ENCODE measurements at regions not wholly inside any gene's neighbourhood (a gene's known extent, or its start where the extent isn't known, plus 50 kb on each side); places are given as distances from the start of the nearest gene placed in this dataset.

DNA sequence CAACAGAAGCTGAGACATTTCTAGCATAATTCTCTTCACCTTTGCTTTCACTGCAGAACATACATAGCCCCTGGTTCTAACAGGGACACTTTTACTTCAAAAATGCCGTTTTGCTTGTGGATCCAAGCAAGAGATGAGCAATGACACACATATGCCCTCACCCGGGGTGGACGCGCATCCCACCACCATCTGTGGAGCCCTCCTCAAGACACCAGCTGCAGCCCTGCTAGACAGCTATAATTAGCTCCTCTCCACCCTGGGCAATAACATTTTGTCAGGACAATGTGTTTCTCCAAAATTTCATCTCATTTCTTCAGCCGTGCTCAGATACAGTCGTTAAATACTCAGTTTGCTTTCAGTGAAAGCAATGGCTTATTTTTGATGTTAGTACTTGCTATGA, 368.7 kb upstream of the RAB6C start:
- no peak for DNase-seq (ENCODE audit: low read depth)
- TF ChIP-seq, protein P1, sequence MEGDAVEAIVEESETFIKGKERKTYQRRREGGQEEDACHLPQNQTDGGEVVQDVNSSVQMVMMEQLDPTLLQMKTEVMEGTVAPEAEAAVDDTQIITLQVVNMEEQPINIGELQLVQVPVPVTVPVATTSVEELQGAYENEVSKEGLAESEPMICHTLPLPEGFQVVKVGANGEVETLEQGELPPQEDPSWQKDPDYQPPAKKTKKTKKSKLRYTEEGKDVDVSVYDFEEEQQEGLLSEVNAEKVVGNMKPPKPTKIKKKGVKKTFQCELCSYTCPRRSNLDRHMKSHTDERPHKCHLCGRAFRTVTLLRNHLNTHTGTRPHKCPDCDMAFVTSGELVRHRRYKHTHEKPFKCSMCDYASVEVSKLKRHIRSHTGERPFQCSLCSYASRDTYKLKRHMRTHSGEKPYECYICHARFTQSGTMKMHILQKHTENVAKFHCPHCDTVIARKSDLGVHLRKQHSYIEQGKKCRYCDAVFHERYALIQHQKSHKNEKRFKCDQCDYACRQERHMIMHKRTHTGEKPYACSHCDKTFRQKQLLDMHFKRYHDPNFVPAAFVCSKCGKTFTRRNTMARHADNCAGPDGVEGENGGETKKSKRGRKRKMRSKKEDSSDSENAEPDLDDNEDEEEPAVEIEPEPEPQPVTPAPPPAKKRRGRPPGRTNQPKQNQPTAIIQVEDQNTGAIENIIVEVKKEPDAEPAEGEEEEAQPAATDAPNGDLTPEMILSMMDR (IDR thresholded peaks at IDR 0.05; ENCODE audit: control insufficient read depth, insufficient read depth, low read depth, low read length, missing control alignments), result no peak
- no peak overlapping the region for H3K4me3 ChIP-seq (ENCODE audit: control insufficient read depth, low read depth, low read length)

DNA sequence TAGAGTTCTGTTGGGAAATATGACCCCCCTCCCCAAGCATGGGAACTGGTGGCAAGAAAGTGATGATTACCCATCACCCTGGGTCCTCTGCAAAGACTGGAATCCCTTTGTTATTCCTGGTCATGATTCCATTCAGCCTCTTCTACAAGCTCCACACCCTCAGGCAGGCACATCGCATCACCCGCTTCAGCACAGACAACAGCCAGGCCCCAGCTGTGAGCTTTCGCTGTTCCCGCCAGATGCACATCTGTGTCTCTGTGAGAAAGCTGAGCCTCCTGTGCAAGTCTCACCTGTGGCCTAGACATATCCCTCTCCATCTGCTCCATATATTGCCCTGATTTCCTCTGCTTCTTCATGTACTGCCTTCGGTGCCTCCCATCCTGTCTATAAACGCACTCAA, 368.0 kb upstream of the RAB6C start:
- no peak for DNase-seq (ENCODE audit: low read depth)
- TF ChIP-seq, protein P1 (IDR thresholded peaks at IDR 0.05; ENCODE audit: control insufficient read depth, insufficient read depth, low read depth, low read length, missing control alignments), result no peak
- H3K4me3 ChIP-seq (ENCODE audit: control insufficient read depth, low read depth, low read length), result no peak overlapping the region

DNA sequence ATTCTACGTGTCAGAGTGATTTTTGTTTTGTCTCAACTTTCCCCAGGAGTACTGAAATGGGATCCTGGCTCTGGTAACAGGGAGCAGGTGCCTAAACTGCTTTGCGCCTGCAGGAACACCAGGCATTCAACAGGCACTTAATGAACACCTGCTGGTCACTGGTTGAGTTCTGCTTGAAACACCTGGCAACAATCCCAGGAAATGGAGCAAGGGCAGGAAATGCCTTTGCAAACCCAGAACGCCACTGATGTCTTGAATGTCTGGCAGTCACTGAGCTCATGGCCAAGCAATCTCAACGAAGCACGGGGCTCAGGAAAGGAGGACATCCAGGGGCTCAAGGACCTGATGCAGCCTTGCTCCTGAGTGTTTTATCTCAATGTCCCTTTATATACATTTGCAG, 360.0 kb upstream of the RAB6C start:
- TF ChIP-seq, protein P1 (IDR thresholded peaks at IDR 0.05; ENCODE audit: control insufficient read depth, insufficient read depth, low read depth, low read length, missing control alignments), result no peak
- DNase-seq (ENCODE audit: low read depth), result no peak

DNA sequence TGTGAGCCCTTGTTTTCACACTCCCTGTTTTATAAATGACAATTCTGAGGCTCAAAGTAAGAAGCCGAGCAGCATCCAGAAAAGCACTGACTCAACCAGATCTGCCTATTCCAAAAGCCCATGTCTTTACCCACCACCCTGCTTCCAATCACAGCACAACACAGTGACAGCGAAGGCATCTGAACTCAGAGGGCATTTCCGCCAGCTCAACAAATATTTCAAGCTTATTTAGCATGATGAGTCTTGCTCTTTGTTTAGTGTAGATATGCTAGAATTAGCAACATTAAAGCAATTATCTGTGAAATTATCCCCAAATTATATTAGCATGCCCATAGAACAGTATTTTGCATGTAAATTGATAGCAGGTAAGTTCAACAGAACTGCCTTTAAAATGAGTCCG, 359.1 kb upstream of the RAB6C start:
- DNase-seq (ENCODE audit: low read depth), result no peak
- TF ChIP-seq, protein P1 (IDR thresholded peaks at IDR 0.05; ENCODE audit: control insufficient read depth, insufficient read depth, low read depth, low read length, missing control alignments), result no peak
- no peak overlapping the region for H3K4me3 ChIP-seq (ENCODE audit: control insufficient read depth, low read depth, low read length)

More for the DNA sequence above, 360.0 kb upstream of the RAB6C start:
- H3K4me3 ChIP-seq (ENCODE audit: control insufficient read depth, low read depth, low read length), result no peak overlapping the region

DNA sequence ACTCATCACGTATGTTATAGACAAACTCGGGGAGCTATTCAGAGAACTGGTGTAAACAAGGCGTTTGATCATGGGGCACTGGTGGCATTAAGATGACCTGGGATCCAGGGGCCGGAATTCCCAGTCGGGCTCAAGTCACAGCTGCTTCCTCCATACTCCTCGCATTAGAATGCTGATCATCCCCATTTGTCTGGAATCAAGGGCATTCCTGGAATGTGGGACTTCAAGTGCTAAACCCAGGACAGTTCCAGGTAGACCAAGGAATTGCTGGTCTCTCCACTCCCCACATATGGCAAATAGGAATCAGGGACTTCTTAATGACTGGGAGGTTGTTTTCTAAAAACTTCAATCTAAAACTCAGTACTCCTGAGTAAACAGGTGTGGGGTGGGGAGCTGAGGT, 355.7 kb upstream of the RAB6C start:
- TF ChIP-seq, protein P1 (IDR thresholded peaks at IDR 0.05; ENCODE audit: control insufficient read depth, insufficient read depth, low read depth, low read length, missing control alignments), result no peak
- H3K4me3 ChIP-seq (ENCODE audit: control insufficient read depth, low read depth, low read length), result no peak overlapping the region
- DNase-seq (ENCODE audit: low read depth), result no peak

DNA sequence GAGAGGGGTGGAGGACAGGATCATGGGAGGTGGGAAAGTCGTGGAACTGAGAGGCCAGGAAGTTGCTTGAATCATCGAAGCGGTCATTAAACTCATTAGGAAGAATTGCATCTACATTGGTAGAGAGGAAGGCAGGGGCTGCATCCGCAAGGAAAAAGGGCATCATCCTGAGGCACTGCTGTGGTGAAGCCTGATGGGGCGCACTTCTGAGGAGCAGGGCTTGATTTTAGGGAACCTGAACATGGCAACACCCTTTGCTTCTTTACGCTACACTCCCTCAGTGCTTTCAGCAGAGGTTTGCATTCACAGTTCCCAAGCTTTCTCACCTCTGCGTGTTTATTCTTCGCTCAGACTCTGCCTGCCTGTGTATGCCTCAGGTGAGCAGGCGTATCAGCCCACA, 352.0 kb upstream of the RAB6C start:
- TF ChIP-seq, protein P1 (IDR thresholded peaks at IDR 0.05; ENCODE audit: control insufficient read depth, insufficient read depth, low read depth, low read length, missing control alignments), result no peak
- no peak for DNase-seq (ENCODE audit: low read depth)
- no peak overlapping the region for H3K4me3 ChIP-seq (ENCODE audit: control insufficient read depth, low read depth, low read length)

DNA sequence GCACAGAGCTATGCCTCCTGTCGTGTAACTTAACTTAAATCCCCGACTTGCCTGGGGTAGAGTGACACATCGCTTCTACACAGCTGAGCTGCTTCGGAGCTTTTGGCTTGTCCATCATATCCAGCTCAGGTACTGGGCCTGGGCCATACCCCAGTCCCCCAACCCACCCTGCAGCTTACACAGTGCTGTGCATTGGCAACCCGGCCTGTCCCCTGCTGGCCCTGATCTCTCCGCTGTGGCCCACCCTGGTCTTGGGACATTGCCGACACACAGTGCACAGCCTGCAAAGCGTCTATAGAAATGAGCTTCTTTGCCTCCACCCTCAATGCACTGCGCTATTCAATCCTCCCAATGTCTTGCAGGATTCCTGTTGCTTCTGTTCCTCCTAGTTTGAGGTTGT, 342.8 kb upstream of the RAB6C start:
- TF ChIP-seq, protein P1 (IDR thresholded peaks at IDR 0.05; ENCODE audit: control insufficient read depth, insufficient read depth, low read depth, low read length, missing control alignments), result no peak
- no peak overlapping the region for H3K4me3 ChIP-seq (ENCODE audit: control insufficient read depth, low read depth, low read length)
- no peak for DNase-seq (ENCODE audit: low read depth)
